ENCODE measurements at regions not wholly inside any gene's neighbourhood (a gene's known extent, or its start where the extent isn't known, plus 50 kb on each side); places are given as distances from the start of the nearest gene placed in this dataset.

- TF ChIP-seq, protein P1, sequence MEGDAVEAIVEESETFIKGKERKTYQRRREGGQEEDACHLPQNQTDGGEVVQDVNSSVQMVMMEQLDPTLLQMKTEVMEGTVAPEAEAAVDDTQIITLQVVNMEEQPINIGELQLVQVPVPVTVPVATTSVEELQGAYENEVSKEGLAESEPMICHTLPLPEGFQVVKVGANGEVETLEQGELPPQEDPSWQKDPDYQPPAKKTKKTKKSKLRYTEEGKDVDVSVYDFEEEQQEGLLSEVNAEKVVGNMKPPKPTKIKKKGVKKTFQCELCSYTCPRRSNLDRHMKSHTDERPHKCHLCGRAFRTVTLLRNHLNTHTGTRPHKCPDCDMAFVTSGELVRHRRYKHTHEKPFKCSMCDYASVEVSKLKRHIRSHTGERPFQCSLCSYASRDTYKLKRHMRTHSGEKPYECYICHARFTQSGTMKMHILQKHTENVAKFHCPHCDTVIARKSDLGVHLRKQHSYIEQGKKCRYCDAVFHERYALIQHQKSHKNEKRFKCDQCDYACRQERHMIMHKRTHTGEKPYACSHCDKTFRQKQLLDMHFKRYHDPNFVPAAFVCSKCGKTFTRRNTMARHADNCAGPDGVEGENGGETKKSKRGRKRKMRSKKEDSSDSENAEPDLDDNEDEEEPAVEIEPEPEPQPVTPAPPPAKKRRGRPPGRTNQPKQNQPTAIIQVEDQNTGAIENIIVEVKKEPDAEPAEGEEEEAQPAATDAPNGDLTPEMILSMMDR (IDR thresholded peaks at IDR 0.05; ENCODE audit: low read depth, low read length): no peak
- TF ChIP-seq MAX (IDR thresholded peaks at IDR 0.05; ENCODE audit: low read depth, low read length) (no peak), POLR2A (IDR thresholded peaks at IDR 0.05; ENCODE audit: extremely low read depth, insufficient read length) (no peak)
Observed at GRCh38 chr9:19630760-19631159, 158.1 kb downstream of the SLC24A2 start.
